ENCODE measurements at regions not wholly inside any gene's neighbourhood (a gene's known extent, or its start where the extent isn't known, plus 50 kb on each side); places are given as distances from the start of the nearest gene placed in this dataset.

DNA sequence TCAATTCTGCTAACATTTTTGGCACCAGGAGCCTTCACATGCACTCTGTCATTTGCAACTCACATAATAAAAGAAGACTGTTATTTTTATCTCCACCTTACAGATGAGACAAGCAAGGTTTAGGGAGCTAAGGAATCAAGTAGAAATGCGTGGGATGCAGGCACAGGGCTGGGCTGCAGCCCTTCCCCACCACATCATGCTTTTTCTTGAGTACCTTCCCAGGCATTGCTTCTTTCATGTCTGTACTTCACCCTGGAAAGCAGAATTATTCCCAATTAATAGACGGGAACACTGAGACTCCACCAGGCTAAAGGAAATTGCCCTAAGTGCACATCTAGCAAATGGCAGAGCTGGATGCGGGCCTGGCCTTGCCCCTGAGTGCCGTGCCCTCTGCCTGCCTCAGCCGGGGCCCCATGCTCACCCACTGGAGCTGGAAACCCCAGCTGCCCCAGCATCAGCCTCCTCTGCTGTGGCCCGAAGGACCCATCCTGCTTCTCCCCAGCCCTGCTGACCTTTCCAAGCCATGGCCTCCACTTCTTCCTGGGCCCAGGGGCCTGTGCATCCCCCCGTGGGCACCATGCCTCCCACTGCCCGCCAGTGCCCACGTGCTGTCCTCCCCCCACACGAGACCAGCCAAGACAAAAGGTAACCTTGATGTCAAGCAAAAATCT, 257.5 kb downstream of the TOMM20 start:
- TF ChIP-seq CTCF (IDR thresholded peaks at IDR 0.05) = no peak
- no peaks in the 10 kb centered on the region for H3K27me3 ChIP-seq
- no peaks in the 10 kb centered on the region for H3K36me3 ChIP-seq
- peak; percentile 51 for DNase-seq
- H3K4me1 ChIP-seq = peaks cover 28% of the 10 kb centered on the region
- ATAC-seq = no peak
- intact Hi-C loops (cut with DNase I) = no loop called here
- no peaks in the 10 kb centered on the region for H3K9me3 ChIP-seq
- H3K4me3 ChIP-seq = no peak overlapping the region
- H3K27ac ChIP-seq = no peak overlapping the region

DNA sequence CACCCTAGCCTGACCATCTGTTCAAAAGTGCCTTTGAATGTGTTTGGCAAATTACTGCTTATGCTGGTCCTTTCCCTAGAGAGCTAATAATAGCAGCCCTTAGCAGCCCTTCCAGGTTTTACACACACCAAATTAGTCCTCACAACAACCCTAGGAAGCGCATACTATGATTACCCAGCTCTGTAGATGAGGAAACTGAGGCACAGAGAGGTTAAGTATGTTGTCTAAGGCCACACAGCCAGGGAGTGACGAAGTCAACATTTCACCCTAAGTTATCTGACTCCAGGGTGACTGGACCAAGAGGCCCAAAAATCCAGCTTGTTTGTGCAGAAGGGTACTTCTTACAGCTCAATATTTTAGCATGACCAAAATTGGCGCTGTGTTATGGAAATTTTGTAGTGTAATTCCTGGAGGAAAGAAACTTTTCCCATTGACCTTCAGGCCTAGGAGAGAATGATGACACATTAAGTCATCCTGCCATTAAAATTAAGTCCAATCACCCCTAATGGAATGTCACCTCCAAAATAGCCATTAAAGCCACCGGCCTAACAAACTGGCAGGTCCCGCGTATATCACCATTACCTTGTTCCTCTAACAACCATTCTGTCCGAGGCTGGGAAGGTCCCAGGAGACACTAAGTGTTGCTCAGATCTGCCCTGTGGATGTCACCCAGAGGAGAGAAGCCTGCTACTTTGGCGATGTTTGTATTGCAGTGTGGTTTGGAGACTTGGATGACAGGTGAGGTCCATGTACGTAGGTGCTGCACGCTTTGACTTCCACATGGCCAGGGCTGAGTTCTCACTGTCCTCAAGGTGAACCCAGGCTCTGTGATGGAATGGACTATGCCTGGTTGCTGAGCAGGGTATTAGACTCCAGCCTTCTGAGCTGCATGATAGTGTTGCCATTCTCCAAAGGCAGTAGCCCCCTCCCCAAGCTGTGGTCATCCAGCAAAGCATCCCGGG, 258.3 kb downstream of the TOMM20 start:
- no peak for ATAC-seq
- no peak overlapping the region for H3K27ac ChIP-seq
- no peak overlapping the region for H3K4me3 ChIP-seq
- H3K36me3 ChIP-seq = no peaks in the 10 kb centered on the region
- DNase-seq = no peak
- no peaks in the 10 kb centered on the region for H3K27me3 ChIP-seq
- peaks cover 22% of the 10 kb centered on the region for H3K4me1 ChIP-seq
- intact Hi-C loops (cut with DNase I) = no loop called here
- no peak for TF ChIP-seq CTCF (IDR thresholded peaks at IDR 0.05)
- no peaks in the 10 kb centered on the region for H3K9me3 ChIP-seq

- H3K4me1 ChIP-seq = peaks cover 16% of the 10 kb centered on the region
- no peak for TF ChIP-seq CTCF (IDR thresholded peaks at IDR 0.05)
- intact Hi-C loops (cut with DNase I) = loop anchor here (10.0 kb wide), 1 partner anchor 215 kb away; no protein-coding TSS in a partner anchor
- no peak for DNase-seq
- H3K9me3 ChIP-seq = no peaks in the 10 kb centered on the region
- ATAC-seq = no peak
- no peaks in the 10 kb centered on the region for H3K27me3 ChIP-seq
- H3K27ac ChIP-seq = no peak overlapping the region
- H3K36me3 ChIP-seq = no peaks in the 10 kb centered on the region
- H3K4me3 ChIP-seq = no peak overlapping the region
Measured at GRCh38 chr1:234869182-234870019, 259.2 kb downstream of the TOMM20 start.

DNA sequence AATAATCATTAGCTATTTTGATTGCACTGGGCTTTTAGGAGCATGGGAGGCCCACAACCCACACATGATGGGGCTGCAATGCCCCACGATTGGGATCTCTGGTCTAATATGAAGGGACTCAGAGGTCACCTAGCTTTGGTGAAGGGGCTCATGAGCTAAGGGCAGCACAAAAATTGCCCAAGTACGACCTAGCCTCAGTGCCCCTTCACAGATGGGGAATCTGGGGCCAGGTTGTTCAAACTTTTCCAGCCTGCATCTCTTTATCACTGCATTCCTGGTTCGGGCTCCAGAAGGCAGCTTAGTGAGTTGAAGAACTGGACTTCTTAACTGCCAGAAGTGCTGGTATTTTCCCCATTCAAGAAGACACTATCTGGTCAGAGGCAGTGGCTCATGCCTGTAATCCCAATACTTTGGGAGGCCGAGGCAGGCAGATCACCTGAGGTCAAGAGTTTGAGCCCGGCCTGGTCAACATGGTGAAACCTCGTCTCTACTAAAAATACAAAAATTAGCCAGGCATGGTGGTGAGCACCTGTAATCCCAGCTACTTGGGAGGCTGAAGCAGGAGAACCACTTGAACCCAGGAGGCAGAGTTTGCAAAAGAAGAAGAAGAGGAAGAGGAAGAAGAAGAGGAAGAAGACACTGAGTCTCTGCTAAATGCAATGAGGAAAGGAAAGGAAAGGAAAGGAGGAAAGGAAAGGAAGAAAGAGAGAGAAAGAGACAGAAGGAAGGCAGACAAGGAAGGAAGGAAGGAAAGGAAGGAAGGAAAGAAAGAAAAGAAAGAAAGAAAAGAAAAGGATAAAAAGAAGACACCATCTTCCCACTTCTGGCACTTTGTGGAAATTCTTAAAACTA, 258.5 kb upstream of the IRF2BP2 start:
- no peaks in the 10 kb centered on the region for H3K9me3 ChIP-seq
- DNase-seq = no peak
- ATAC-seq = no peak
- H3K27ac ChIP-seq = no peak overlapping the region
- no peak for TF ChIP-seq CTCF (IDR thresholded peaks at IDR 0.05)
- intact Hi-C loops (cut with DNase I) = loop anchor here (10.0 kb wide), 1 partner anchor 216 kb away; no protein-coding TSS in a partner anchor
- no peaks in the 10 kb centered on the region for H3K36me3 ChIP-seq
- peaks cover 16% of the 10 kb centered on the region for H3K4me1 ChIP-seq
- no peaks in the 10 kb centered on the region for H3K27me3 ChIP-seq
- no peak overlapping the region for H3K4me3 ChIP-seq
